ENCODE measurements at regions not wholly inside any gene's neighbourhood (a gene's known extent, or its start where the extent isn't known, plus 50 kb on each side); places are given as distances from the start of the nearest gene placed in this dataset.

- peak; percentile 6 for DNase-seq
These were observed 663.4 kb upstream of the TSPY4 start for GRCh38 chrY:8673896-8674295.

- peak; percentile 1 for DNase-seq
These were observed 659.8 kb upstream of the TSPY4 start for GRCh38 chrY:8677336-8677935.

GRCh38 chrY:8687154-8687553, 650.1 kb upstream of the TSPY4 start:
- DNase-seq, result no peak

GRCh38 chrY:8690901-8691685, 646.2 kb upstream of the TSPY4 start:
- no peak for DNase-seq

- DNase-seq, result no peak
These were observed 638.7 kb upstream of the TSPY4 start for GRCh38 chrY:8698571-8698970.

- no peak for DNase-seq
These were observed 631.5 kb upstream of the TSPY4 start for GRCh38 chrY:8705636-8706300.

- no peak for DNase-seq
These were observed 625.0 kb upstream of the TSPY4 start for GRCh38 chrY:8712296-8712695.

GRCh38 chrY:8715226-8715625, 622.0 kb upstream of the TSPY4 start:
- no peak for DNase-seq

- no peak for DNase-seq
These were observed 610.6 kb upstream of the TSPY4 start for GRCh38 chrY:8726616-8727015.

- no peak for DNase-seq
These were observed 607.3 kb upstream of the TSPY4 start for GRCh38 chrY:8729971-8730370.

- no peak for DNase-seq
These were observed 595.8 kb upstream of the TSPY4 start for GRCh38 chrY:8741343-8742069.

GRCh38 chrY:8764184-8764583, 573.1 kb upstream of the TSPY4 start:
- no peak for DNase-seq

GRCh38 chrY:8781184-8781890, 555.9 kb upstream of the TSPY4 start:
- DNase-seq, result no peak

GRCh38 chrY:8794561-8794960, 542.7 kb upstream of the TSPY4 start:
- no peak for DNase-seq

- no peak for DNase-seq
These were observed 532.9 kb upstream of the TSPY4 start for GRCh38 chrY:8804317-8804716.

GRCh38 chrY:8807648-8808408, 529.4 kb upstream of the TSPY4 start:
- DNase-seq, result no peak

GRCh38 chrY:8808611-8809010, 528.7 kb upstream of the TSPY4 start:
- no peak for DNase-seq

- DNase-seq, result no peak
These were observed 528.2 kb upstream of the TSPY4 start for GRCh38 chrY:8809076-8809475.

- no peak for DNase-seq
These were observed 523.1 kb upstream of the TSPY4 start for GRCh38 chrY:8814143-8814542.

- DNase-seq, result no peak
These were observed 521.6 kb upstream of the TSPY4 start for GRCh38 chrY:8815616-8816015.

- no peak for DNase-seq
These were observed 517.2 kb upstream of the TSPY4 start for GRCh38 chrY:8820032-8820431.

- DNase-seq, result no peak
These were observed 516.2 kb upstream of the TSPY4 start for GRCh38 chrY:8821106-8821505.
